H4 (cell line): ENCODE measurements at regions not wholly inside any gene's neighbourhood (a gene's known extent, or its start where the extent isn't known, plus 50 kb on each side); places are given as distances from the start of the nearest gene placed in this dataset.

Experiments
- DNase-seq: peaks from one replicate; pipeline ENCODE4 v3.0.0-alpha.2; 2015; ENCODE audit warnings: low spot score

- DNase-seq = peak; percentile 33
These were observed 227.6 kb downstream of the UTP18 start for GRCh38 chr17:51487947-51488346.

- no peak for DNase-seq
These were observed 231.1 kb downstream of the UTP18 start for GRCh38 chr17:51491416-51491815.

DNA sequence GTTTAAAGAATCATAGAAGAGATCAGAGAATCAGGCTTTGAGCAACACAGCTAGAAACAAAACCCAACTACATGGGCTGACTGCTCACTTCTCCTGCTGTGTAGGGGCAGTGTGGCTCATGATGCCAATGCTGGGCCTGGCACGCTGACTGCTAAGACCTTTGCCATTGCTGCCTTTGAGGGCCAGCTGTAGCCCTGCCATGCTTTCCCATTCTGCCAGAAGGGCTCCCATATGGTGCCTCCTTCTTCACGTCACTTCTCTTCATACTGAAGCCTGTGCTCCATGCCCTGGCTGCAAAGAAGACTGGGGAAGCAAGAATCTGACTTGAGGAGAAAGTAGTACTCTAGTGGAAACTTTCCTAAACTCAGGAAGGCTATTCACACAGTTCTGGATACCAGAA is 232.9 kb downstream of the UTP18 start:
- no peak for DNase-seq

- DNase-seq = no peak
These were observed 236.0 kb downstream of the UTP18 start for GRCh38 chr17:51496378-51496777.

- DNase-seq = no peak
These were observed 239.6 kb downstream of the UTP18 start for GRCh38 chr17:51499897-51500296.

- DNase-seq = no peak
These were observed 240.1 kb downstream of the UTP18 start for GRCh38 chr17:51500454-51500853.

DNA sequence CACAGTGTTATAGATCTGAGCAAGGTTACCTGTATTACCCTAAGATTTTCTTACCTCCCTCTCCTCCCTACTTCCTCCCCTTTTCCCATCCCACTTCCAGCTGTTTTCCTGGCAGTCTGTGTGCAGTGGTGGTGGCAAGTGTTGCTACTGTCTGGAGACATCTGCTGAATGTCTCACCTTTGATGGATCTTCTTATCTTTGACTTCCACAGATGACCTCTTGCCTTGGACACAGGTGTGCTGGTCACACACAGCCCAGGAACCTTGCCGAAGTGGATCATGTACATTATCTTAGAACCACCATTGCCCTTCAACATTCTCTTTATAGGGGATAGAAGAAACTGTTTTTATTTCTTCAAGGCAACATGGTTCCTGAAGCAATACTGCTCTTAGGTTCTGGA is 245.1 kb downstream of the UTP18 start:
- no peak for DNase-seq

DNA sequence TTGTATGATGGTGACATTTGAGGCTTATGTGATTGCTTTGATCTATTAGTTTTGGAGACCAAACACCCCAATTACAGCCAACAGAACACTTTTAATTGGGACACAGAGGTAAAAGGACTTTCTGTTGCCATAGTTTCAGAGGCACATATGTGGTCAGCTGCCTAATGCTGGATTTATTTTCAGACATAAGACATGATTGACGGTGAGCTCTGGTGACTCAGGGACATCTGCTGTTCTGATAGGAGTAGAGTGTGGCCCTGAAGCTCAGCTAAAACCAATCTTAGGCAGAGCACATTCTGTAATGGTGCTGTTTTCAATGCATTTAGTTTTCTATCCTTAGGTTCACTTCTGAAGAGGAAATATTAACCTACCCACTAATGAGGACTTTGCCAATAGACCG is 247.1 kb downstream of the UTP18 start:
- DNase-seq = no peak

DNA sequence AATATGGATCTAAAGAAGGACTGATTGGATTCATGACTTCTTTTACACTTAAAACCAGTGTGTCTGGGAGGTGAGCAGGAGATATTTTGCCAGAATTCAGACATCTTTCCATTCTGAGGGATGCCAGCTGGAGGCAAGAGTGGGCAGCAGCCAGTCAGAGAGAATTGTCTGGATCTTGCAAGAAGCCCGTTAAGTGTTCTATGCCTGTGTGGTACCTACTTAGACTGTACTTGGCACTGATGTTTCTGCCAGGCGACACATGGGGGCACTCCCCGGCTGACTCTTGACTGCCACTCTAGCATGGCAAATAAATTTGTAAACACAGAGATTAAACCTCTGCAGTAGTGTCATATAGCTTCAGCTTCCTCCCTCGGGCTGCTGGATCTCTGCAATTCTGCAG is 247.7 kb downstream of the UTP18 start:
- DNase-seq = no peak

- DNase-seq = no peak
These were observed 250.6 kb downstream of the UTP18 start for GRCh38 chr17:51510940-51511339.

DNA sequence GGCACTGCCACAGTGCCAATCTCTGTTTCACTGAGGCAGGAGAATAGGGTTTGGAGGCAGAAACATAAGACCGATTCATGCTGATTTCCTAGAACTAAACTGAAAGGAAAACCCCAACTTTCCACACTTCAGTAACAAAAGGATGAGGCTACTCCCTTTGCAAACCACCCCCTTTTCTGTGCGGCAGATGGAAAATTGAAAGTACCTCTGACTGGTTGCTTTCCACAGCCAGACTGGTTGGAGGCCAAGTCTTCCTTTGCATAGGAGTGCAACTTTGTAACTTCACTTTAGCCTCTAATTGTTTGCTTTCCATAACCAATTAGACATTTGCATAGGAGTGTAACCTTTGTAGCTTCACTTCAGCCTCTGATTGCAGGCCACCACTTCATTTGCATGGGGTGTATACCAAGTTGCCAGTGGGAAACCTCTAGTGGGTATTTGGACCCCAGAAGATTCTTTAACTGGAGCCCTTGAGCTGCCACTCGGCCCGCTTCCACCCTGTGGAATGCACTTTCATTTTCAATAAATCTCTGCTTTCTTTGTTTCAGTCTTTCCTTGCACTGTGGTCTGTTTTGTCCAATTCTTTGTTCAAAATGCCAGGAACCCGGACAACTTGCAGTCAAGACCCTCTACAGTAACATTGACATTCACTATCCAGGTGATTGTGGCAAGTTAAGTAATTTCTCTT is 252.0 kb downstream of the UTP18 start:
- DNase-seq = no peak

DNA sequence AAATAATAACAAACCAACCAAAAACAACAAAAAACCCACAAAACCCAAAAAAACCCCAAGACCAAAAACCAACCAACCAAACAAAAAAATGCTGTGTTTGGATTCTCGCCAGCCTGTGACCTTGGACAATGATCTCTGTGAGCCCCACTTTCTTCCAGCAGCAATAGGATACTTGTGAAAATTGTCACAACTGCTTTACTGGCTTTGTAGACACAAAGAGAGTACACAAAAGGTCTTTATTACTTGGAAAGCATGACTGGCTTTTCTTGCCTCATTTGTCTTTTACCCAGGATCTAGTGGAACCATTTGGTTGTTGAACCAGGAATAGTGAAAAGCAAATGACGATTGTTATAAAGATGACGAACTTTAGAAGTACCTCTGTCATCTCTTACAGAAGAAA is 256.6 kb downstream of the UTP18 start:
- no peak for DNase-seq

DNA sequence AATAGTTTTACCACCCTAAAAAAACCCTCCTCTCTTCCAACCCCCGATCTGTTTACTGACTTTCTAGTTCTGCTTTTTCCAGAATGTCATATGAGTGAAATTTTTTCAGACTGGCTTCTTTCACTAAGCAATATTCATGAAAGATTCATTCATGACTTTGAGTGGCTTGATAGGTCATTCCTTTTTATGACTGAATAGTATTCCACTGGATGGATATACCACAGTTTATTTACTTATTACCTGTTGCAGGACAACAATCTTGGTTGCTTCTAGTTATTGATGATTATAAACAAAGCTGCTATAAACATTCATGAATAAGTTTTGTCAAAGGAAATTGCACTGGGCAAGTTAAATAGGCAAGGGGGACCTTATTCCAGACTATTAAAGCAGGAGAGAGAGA is 264.2 kb downstream of the UTP18 start:
- DNase-seq = no peak

- no peak for DNase-seq
These were observed 266.2 kb downstream of the UTP18 start for GRCh38 chr17:51526507-51526906.

DNA sequence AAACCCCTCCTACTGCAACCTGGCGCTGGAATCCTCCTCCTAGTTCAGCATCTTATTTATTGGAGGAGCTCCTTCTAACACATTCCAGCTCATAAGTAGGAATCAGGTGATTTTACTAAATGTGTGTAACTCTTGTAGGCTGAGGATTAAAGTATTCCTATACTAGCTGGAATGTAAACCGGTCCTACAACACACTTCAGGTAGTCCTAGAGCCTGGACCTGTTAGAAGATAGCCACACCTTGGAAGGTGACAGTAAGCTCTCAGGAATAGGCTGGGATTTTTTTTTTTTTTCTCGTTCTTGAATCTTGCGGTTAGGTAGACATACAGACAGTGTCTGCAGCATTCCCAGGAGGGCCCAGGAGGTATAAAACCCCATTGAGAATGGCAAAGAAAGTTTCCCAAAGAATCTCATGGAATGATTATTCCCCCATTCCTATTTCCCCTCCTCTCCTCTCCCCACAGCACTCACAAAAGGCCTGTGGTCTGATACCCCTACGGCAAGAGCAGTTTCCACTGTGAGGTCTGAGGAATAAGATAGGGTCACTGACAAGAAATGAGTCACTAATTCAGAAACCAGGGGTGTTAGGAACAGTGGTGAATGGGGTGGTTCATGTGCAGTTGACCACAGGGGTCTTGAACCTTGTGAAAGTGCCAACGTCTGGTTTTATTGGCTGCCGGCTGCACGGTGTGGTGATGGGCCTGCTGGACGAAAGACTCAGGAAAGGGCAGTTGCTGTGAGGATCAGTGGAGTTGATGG is 267.1 kb downstream of the UTP18 start:
- no peak for DNase-seq

GRCh38 chr17:51528111-51528510 is 267.8 kb downstream of the UTP18 start:
- DNase-seq = no peak

DNA sequence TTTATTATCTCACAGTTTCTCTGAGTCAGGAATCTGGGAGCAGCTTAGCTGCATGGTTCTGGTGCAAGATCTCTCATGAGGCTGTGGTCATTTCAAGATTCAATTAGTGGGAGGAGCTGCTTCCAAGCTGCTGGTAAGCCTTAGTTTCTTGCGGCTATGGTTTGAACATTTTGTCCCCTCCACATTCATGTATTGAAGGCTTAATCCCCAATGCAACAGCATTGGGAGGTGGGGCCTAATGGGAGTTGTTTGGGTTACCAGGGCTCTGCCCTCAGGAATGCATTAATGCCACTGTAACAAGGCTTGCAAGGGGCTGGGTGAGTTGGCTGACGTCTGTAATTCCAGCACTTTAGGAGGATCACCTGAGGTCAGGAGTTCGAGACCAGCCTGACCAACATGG is 272.9 kb downstream of the UTP18 start:
- no peak for DNase-seq

- DNase-seq = no peak
These were observed 273.5 kb downstream of the UTP18 start for GRCh38 chr17:51533821-51534220.

DNA sequence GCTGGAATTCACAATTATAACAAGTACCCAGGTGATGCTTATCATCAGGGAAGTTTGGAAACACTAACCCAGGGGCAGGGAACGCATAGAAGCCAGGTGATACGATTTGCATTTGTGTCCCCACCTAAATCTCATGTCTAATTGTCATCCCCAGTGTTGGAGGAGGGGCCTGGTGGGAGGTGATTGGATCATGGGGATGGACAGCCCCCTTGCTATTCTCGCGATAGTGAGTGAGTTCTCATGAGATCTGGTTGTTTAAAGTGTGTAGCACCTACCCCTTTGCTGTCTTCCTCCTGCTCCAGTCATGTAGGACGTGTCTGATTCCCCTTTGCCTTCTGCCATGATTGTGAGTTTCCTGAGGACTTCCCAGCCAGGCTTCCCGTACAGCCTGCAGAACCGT is 276.3 kb downstream of the UTP18 start:
- no peak for DNase-seq

DNA sequence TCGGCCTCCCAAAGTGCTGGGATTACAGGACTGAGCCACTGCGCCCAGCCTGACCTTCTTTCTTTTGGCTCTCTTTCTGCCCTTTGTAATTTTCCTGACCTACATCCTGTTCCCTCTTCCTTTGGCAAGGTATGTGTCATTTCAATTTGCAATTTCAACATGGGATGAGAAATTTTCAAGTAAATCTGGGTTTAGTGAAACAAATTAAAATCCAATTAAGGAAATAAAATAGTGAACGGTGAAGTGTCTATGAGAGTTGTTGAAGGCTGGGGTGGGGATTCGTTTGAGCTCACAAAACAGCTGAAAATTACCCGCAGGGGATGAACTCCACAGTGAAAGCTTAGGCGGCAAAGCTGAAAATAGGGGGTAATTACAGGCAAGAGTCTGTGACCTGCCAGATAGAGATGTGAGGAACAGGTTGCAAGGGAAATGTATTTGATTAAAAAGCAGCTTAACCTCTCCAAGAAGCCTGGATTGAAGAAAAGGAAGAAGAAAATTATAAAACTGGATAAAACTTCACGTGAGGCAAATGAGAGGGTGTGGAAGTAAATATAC is 277.7 kb downstream of the UTP18 start:
- no peak for DNase-seq

- DNase-seq = no peak
These were observed 279.8 kb downstream of the UTP18 start for GRCh38 chr17:51540151-51540550.

- no peak for DNase-seq
These were observed 280.9 kb downstream of the UTP18 start for GRCh38 chr17:51541215-51541614.

- DNase-seq = no peak
These were observed 285.8 kb downstream of the UTP18 start for GRCh38 chr17:51546114-51546513.
